HCT116 (cell line): ENCODE measurements at regions not wholly inside any gene's neighbourhood (a gene's known extent, or its start where the extent isn't known, plus 50 kb on each side); places are given as distances from the start of the nearest gene placed in this dataset.

Experiments
- ATAC-seq: fragments of 200-7000 bp; cut with Tn5 transposase; 2 replicates; pipeline ENCODE4 v1.9.1; 2020; ENCODE audit warnings: mild to moderate bottlenecking, moderate library complexity
- BruUV-seq: library from RNA; stranded (reverse); fragments of 400-500 nt; replicated peaks from 2 replicates; lab custom pipeline; 2021; lab: Mats Ljungman, UMichigan
- CTCF ChIA-PET: fragments of 300-600 bp; sonication (Branson Sonifier 250); formaldehyde crosslinking; loops from one replicate; lab custom pipeline; 2021; ENCODE audit warnings: antibody characterized with exemption; lab: Charles Lee
- POLR2A ChIA-PET: fragments of 300-600, 350-600 bp; sonication (Branson Sonifier 250); formaldehyde crosslinking; loops from one replicate; lab custom pipeline; 2021; ENCODE audit warnings: antibody characterized with exemption; lab: Charles Lee
- RAD21 ChIA-PET, 2 experiments: fragments of 300-600 bp; sonication (Branson Sonifier 250); formaldehyde crosslinking; loops; one replicate each; lab custom pipeline; 2023; ENCODE audit warnings: low total read pairs in 2 of 2; ENCODE audit not compliant: uncharacterized antibody in 2 of 2, unreplicated experiment in 2 of 2, low non-redundant PET in 1 of 2; lab: Charles Lee
- DNase-seq: peaks from one replicate; pipeline ENCODE4 v3.0.0-alpha.2; 2010; ENCODE audit warnings: low read depth, low spot score
- H2AFZ ChIP-seq: fragments of 200-600 bp; shearing (Covaris generic), sonication (generic); 2 replicates; pipeline ENCODE4 v1.6.1; 2017; ENCODE audit warnings: low read depth, mixed run types, mixed read lengths, antibody characterized with exemption, low read length; ENCODE audit not compliant: poor library complexity, severe bottlenecking
- H3K27ac ChIP-seq: 2 replicates; pipeline ENCODE4 v1.5.1; 2012; ENCODE audit warnings: low read depth, low read length
- H3K27me3 ChIP-seq: fragments of 200-600 bp; sonication (generic); 2 replicates; pipeline ENCODE4 v1.6.1; 2016; ENCODE audit warnings: mixed run types, low read length, mixed read lengths; ENCODE audit not compliant: insufficient read depth
- H3K36me3 ChIP-seq, 2 experiments: fragments of 200-500 bp in 1 of 2; fragments of 200-600 bp in 1 of 2; sonication (Bioruptor generic) in 1 of 2; sonication (generic) in 1 of 2; 2 replicates each; pipeline versions ENCODE4 v1.5.1 to v1.6.1; 2014 to 2016; ENCODE audit warnings: low read length in 2 of 2, inconsistent platforms in 1 of 2, mixed read lengths in 1 of 2, mixed run types in 1 of 2; ENCODE audit not compliant: insufficient read depth in 2 of 2, control insufficient read depth in 1 of 2
- H3K4me1 ChIP-seq, 2 experiments: fragments of 200-600 bp in 1 of 2; sonication (generic) in 1 of 2; 2 replicates each; pipeline versions ENCODE4 v1.5.1 to v1.6.1; 2012 to 2017; ENCODE audit warnings: low read length in 2 of 2, inconsistent platforms in 1 of 2, mild to moderate bottlenecking in 1 of 2, mixed read lengths in 1 of 2, mixed run types in 1 of 2, moderate library complexity in 1 of 2; ENCODE audit not compliant: insufficient read depth in 2 of 2, control insufficient read depth in 1 of 2
- H3K4me2 ChIP-seq: fragments of 200-600 bp; sonication (generic); 2 replicates; pipeline ENCODE4 v1.6.1; 2017; ENCODE audit warnings: mixed run types, low read length, mixed read lengths
- H3K4me3 ChIP-seq, 2 experiments: fragments of 200-600 bp in 1 of 2; sonication (generic) in 1 of 2; replicated peaks in 1 of 2; 2 replicates each; pipeline ENCODE4 v1.5.1; 2011 to 2016; ENCODE audit warnings: low read length in 2 of 2, control low read depth in 1 of 2, low read depth in 1 of 2, mild to moderate bottlenecking in 1 of 2, mixed read lengths in 1 of 2, mixed run types in 1 of 2
- H3K79me2 ChIP-seq: fragments of 200-600 bp; sonication (generic); 2 replicates; pipeline ENCODE4 v1.6.1; 2017; ENCODE audit warnings: mild to moderate bottlenecking, mixed run types, low read length, moderate library complexity, mixed read lengths; ENCODE audit not compliant: insufficient read depth
- H3K9ac ChIP-seq: fragments of 200-600 bp; sonication (generic); 2 replicates; pipeline ENCODE4 v1.6.1; 2016; ENCODE audit warnings: low read length, mixed read lengths
- H3K9me2 ChIP-seq: fragments of 200-600 bp; sonication (generic), shearing (Covaris generic); 2 replicates; pipeline ENCODE4 v1.6.1; 2017; ENCODE audit warnings: mixed run types, mild to moderate bottlenecking, moderate library complexity; ENCODE audit not compliant: insufficient read depth
- H3K9me3 ChIP-seq, 2 experiments: fragments of 200-500 bp in 1 of 2; fragments of 200-600 bp in 1 of 2; sonication (Bioruptor generic) in 1 of 2; sonication (generic) in 1 of 2; 2 replicates each; pipeline ENCODE4 v1.6.1; 2014 to 2017; ENCODE audit warnings: low read length in 2 of 2, mixed read lengths in 2 of 2, inconsistent platforms in 1 of 2, low read depth in 1 of 2, mild to moderate bottlenecking in 1 of 2, mixed run types in 1 of 2, moderate library complexity in 1 of 2; ENCODE audit not compliant: control insufficient read depth in 1 of 2, insufficient read depth in 1 of 2
- H4K20me1 ChIP-seq: fragments of 200-600 bp; sonication (generic), shearing (Covaris generic); 2 replicates; pipeline ENCODE4 v1.6.1; 2017; ENCODE audit warnings: mixed run types, mild to moderate bottlenecking, moderate library complexity; ENCODE audit not compliant: insufficient read depth
- ATF3 ChIP-seq: IDR thresholded peaks from 2 replicates; pipeline ENCODE4 v1.6.1; 2012
- CBX3 ChIP-seq: IDR thresholded peaks from 2 replicates; pipeline ENCODE4 v1.6.1; 2012; ENCODE audit warnings: low read depth
- CTCF ChIP-seq, 3 experiments: fragments of 200-600 bp in 1 of 3; sonication (generic) in 1 of 3; IDR thresholded peaks in 2 of 3; conservative IDR thresholded peaks in 1 of 3; 2 replicates each; pipeline ENCODE4 v1.5.1; 2012 to 2017; ENCODE audit warnings: low read depth in 2 of 3, low read length in 2 of 3, antibody characterized with exemption in 1 of 3, borderline replicate concordance in 1 of 3, control low read depth in 1 of 3, mild to moderate bottlenecking in 1 of 3, mixed read lengths in 1 of 3, mixed run types in 1 of 3, moderate library complexity in 1 of 3; ENCODE audit not compliant: insufficient read depth in 1 of 3
- EGR1 ChIP-seq: IDR thresholded peaks from 2 replicates; pipeline ENCODE4 v1.6.1; 2012; ENCODE audit warnings: low read depth
- ELF1 ChIP-seq: IDR thresholded peaks from 2 replicates; pipeline ENCODE4 v1.6.1; 2012; ENCODE audit warnings: low read depth, borderline replicate concordance
- EZH2phosphoT487 ChIP-seq: fragments of 200-600 bp; IDR thresholded peaks from 2 replicates; pipeline ENCODE4 v1.6.1; 2018; ENCODE audit warnings: antibody characterized with exemption, borderline replicate concordance
- FOSL1 ChIP-seq: IDR thresholded peaks from 2 replicates; pipeline ENCODE4 v1.6.1; 2012; ENCODE audit warnings: low read depth
- MAX ChIP-seq: IDR thresholded peaks from 2 replicates; pipeline ENCODE4 v1.6.1; 2012
- POLR2A ChIP-seq: IDR thresholded peaks from 2 replicates; pipeline ENCODE4 v1.7.0; 2011; ENCODE audit warnings: borderline replicate concordance; ENCODE audit not compliant: insufficient read depth, insufficient read length; ENCODE audit errors: extremely low read depth
- POLR2AphosphoS5 ChIP-seq: IDR thresholded peaks from 2 replicates; pipeline ENCODE4 v1.6.1; 2011; ENCODE audit warnings: mild to moderate bottlenecking, low read depth, low read length, moderate library complexity
- RAD21 ChIP-seq: IDR thresholded peaks from 2 replicates; pipeline ENCODE4 v1.6.1; 2012; ENCODE audit warnings: low read depth, mild to moderate bottlenecking
- REST ChIP-seq: IDR thresholded peaks from 2 replicates; pipeline ENCODE4 v1.6.1; 2012; ENCODE audit warnings: low read depth
- SP1 ChIP-seq: IDR thresholded peaks from 2 replicates; pipeline ENCODE4 v1.6.1; 2012; ENCODE audit warnings: low read depth
- SRF ChIP-seq: IDR thresholded peaks from 2 replicates; pipeline ENCODE4 v1.6.1; 2012; ENCODE audit warnings: low read depth
- TCF7L2 ChIP-seq: IDR thresholded peaks from 2 replicates; pipeline ENCODE4 v1.7.0; 2011; ENCODE audit warnings: borderline replicate concordance, inconsistent platforms; ENCODE audit not compliant: insufficient read depth, insufficient read length; ENCODE audit errors: extremely low read depth
- YY1 ChIP-seq: IDR thresholded peaks from 2 replicates; pipeline ENCODE4 v1.6.1; 2011; ENCODE audit warnings: low read length, low read depth, moderate library complexity, mild to moderate bottlenecking; ENCODE audit not compliant: insufficient replicate concordance; ENCODE audit errors: extremely low read depth
- ZNF274 ChIP-seq: fragments of 200-500 bp; sonication (Bioruptor generic); IDR thresholded peaks from 2 replicates; pipeline ENCODE4 v1.6.1; 2014; ENCODE audit warnings: mild to moderate bottlenecking, low read depth, low read length, inconsistent platforms
- intact Hi-C: fragments of 100-400 bp; cut with micrococcal nuclease; formaldehyde crosslinking; loops from 2 replicates; pipeline ENCODE4 v1.10.0; 2022

- no peaks in the 10 kb centered on the region for H4K20me1 ChIP-seq
- no peak overlapping the region for H3K9ac ChIP-seq
- H3K36me3 ChIP-seq, result no peaks in the 10 kb centered on the region
- no TSS peak for BruUV-seq
- intact Hi-C loops, result no loop called here
- no peaks in the 10 kb centered on the region for H3K9me2 ChIP-seq
- ATAC-seq (no peak), DNase-seq (no peak)
- POLR2A ChIA-PET, result no interaction called here
- H3K9me3 ChIP-seq, result peaks cover 4 to 6% of the 10 kb centered on the region in 2 experiments; a peak in 2 of 4 replicates
- TF ChIP-seq MAX (no peak), TCF7L2 (no peak), RAD21 (no peak), YY1 (no peak), REST (no peak), ZNF274 (no peak), ATF3 (no peak), SRF (no peak), CBX3 (no peak), FOSL1 (no peak), POLR2A (no peak), ELF1 (no peak), SP1 (no peak), EZH2phosphoT487 (no peak), EGR1 (no peak), CTCF (IDR thresholded peaks at IDR 0.05 in 2 of 3, conservative IDR thresholded peaks at IDR 0.05 in 1 of 3; ENCODE audit: borderline replicate concordance in 1 of 3, insufficient read depth in 1 of 3, low read depth in 2 of 3, low read length in 2 of 3) (no peak), POLR2AphosphoS5 (no peak)
- RAD21 ChIA-PET, result no interaction called here
- H2AFZ ChIP-seq, result no peak overlapping the region
- no peaks in the 10 kb centered on the region for H3K4me1 ChIP-seq
- no peak overlapping the region for H3K27ac ChIP-seq
- H3K27me3 ChIP-seq, result 0 out of 2 replicates have a peak, but pooled peaks cover 4% of the 10 kb centered on the region
- H3K4me3 ChIP-seq, result no peak overlapping the region
- H3K79me2 ChIP-seq, result no peaks in the 10 kb centered on the region
- CTCF ChIA-PET, result no interaction called here
- no peak overlapping the region for H3K4me2 ChIP-seq
These were observed 257.9 kb downstream of the NDUFA10 start for GRCh38 chr2:239767021-239767905.
